ENCODE measurements at regions not wholly inside any gene's neighbourhood (a gene's known extent, or its start where the extent isn't known, plus 50 kb on each side); places are given as distances from the start of the nearest gene placed in this dataset.

DNA sequence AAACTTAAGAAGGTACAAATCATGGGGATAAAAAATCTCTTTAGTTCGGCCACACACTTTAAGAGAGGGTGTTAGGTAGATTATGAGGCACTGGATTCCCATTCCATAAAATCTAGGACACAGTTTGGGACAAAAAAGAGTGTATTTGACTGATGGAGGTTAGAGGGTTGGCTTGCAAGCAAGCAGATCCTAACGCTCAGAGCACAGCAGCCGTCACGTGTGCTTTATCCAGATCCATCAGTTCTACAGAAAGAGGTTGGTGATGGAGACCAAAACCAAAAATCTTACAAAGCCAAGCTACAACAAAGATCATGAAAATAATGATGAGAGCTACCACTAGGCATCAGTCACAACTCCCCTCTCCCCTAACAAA lies 549.4 kb downstream of the TNS3 start:
- no peak for TF ChIP-seq FOXA1 (IDR thresholded peaks at IDR 0.05)
- TF ChIP-seq, protein P1, sequence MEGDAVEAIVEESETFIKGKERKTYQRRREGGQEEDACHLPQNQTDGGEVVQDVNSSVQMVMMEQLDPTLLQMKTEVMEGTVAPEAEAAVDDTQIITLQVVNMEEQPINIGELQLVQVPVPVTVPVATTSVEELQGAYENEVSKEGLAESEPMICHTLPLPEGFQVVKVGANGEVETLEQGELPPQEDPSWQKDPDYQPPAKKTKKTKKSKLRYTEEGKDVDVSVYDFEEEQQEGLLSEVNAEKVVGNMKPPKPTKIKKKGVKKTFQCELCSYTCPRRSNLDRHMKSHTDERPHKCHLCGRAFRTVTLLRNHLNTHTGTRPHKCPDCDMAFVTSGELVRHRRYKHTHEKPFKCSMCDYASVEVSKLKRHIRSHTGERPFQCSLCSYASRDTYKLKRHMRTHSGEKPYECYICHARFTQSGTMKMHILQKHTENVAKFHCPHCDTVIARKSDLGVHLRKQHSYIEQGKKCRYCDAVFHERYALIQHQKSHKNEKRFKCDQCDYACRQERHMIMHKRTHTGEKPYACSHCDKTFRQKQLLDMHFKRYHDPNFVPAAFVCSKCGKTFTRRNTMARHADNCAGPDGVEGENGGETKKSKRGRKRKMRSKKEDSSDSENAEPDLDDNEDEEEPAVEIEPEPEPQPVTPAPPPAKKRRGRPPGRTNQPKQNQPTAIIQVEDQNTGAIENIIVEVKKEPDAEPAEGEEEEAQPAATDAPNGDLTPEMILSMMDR (IDR thresholded peaks at IDR 0.05; ENCODE audit: low read depth, low read length, missing input control) = no peak
- no peak for TF ChIP-seq TAF1 (conservative IDR thresholded peaks at IDR 0.05)
- TF ChIP-seq RAD21 (IDR thresholded peaks at IDR 0.05) = no peak
- TF ChIP-seq, protein P2, sequence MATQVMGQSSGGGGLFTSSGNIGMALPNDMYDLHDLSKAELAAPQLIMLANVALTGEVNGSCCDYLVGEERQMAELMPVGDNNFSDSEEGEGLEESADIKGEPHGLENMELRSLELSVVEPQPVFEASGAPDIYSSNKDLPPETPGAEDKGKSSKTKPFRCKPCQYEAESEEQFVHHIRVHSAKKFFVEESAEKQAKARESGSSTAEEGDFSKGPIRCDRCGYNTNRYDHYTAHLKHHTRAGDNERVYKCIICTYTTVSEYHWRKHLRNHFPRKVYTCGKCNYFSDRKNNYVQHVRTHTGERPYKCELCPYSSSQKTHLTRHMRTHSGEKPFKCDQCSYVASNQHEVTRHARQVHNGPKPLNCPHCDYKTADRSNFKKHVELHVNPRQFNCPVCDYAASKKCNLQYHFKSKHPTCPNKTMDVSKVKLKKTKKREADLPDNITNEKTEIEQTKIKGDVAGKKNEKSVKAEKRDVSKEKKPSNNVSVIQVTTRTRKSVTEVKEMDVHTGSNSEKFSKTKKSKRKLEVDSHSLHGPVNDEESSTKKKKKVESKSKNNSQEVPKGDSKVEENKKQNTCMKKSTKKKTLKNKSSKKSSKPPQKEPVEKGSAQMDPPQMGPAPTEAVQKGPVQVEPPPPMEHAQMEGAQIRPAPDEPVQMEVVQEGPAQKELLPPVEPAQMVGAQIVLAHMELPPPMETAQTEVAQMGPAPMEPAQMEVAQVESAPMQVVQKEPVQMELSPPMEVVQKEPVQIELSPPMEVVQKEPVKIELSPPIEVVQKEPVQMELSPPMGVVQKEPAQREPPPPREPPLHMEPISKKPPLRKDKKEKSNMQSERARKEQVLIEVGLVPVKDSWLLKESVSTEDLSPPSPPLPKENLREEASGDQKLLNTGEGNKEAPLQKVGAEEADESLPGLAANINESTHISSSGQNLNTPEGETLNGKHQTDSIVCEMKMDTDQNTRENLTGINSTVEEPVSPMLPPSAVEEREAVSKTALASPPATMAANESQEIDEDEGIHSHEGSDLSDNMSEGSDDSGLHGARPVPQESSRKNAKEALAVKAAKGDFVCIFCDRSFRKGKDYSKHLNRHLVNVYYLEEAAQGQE (IDR thresholded peaks at IDR 0.05) = no peak
- no peak for TF ChIP-seq EGR1 (IDR thresholded peaks at IDR 0.05; ENCODE audit: low read depth in 2 of 2)
- no peak for TF ChIP-seq HNF4G (IDR thresholded peaks at IDR 0.05)
- TF ChIP-seq, protein P3, sequence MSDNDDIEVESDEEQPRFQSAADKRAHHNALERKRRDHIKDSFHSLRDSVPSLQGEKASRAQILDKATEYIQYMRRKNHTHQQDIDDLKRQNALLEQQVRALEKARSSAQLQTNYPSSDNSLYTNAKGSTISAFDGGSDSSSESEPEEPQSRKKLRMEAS (IDR thresholded peaks at IDR 0.05) = no peak

Measured in liver (tissue), 3 donors.